ENCODE measurements at regions not wholly inside any gene's neighbourhood (a gene's known extent, or its start where the extent isn't known, plus 50 kb on each side); places are given as distances from the start of the nearest gene placed in this dataset.

DNA sequence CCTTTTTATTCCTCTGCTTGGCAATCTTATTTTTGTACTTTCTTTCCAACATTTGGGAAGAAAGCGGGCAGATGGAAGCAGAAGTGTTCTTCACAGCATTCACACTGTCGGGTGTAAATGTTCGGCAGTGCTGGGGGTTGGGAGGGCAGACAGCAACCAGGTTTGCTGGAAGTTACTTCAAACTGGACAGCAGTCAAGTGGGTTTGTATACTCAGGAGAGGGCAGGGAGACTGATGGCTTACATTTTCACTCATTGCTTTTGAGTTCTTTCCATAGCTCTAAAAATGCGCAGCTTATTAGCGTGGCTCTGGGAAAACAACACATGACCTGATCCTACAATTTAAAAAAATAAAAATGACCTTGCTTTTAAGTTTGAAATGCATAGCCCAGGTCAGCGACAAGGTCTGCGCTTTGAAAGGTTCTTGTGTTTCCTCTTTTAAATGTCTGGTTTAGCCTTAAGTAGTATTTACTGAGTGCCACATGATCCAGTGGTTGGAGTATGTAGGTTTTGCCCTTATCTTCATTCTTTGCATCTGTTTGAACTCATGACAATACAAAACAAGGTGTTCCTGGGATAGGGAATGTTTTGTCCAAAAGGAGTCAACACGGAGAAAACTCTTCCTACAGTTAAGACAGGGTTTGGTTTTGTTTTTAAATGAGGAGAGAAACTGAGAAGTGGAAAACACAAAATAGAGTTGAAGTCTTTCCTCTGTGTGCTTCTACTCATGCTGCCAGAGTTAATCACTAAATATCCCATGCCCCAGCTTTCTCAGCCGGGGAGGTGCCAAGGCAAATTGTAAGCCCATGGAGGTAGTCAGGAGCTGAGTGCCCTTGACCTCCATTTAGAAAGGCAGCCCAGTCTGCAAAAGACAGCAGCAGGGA lies 132.7 kb upstream of the DMRT1 start:
- TF ChIP-seq FOXA1 (IDR thresholded peaks at IDR 0.05) (no peak), ZNF384 (IDR thresholded peaks at IDR 0.05) (no peak), SUZ12 (IDR thresholded peaks at IDR 0.05) (no peak), SP1 (IDR thresholded peaks at IDR 0.05) (no peak), FOXM1 (IDR thresholded peaks at IDR 0.05; ENCODE audit: borderline replicate concordance) (no peak), L3MBTL2 (conservative IDR thresholded peaks at IDR 0.05) (no peak), ELF4 (IDR thresholded peaks at IDR 0.05) (no peak), CTBP1 (IDR thresholded peaks at IDR 0.05; ENCODE audit: borderline replicate concordance) (no peak), BHLHE40 (IDR thresholded peaks at IDR 0.05; ENCODE audit: borderline replicate concordance) (no peak)
- TF ChIP-seq, protein P1, sequence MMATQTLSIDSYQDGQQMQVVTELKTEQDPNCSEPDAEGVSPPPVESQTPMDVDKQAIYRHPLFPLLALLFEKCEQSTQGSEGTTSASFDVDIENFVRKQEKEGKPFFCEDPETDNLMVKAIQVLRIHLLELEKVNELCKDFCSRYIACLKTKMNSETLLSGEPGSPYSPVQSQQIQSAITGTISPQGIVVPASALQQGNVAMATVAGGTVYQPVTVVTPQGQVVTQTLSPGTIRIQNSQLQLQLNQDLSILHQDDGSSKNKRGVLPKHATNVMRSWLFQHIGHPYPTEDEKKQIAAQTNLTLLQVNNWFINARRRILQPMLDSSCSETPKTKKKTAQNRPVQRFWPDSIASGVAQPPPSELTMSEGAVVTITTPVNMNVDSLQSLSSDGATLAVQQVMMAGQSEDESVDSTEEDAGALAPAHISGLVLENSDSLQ (IDR thresholded peaks at IDR 0.05), result no peak
- DNase-seq (ENCODE audit: extremely low spot score), result no peak
- ChIA-PET POLR2A (no interaction called here), CTCF (no interaction called here)

GRCh38 chr9:710951-711745 lies 130.3 kb upstream of the DMRT1 start:
- CTCF ChIA-PET, result no interaction called here
- no peak for TF ChIP-seq TARDBP (IDR thresholded peaks at IDR 0.05)
- no peak for TF ChIP-seq CTBP1 (IDR thresholded peaks at IDR 0.05; ENCODE audit: borderline replicate concordance)
- TF ChIP-seq ARNT (IDR thresholded peaks at IDR 0.05), result no peak
- POLR2A ChIA-PET, result no interaction called here

GRCh38 chr9:711761-712553 lies 129.5 kb upstream of the DMRT1 start:
- TF ChIP-seq FOXM1 (IDR thresholded peaks at IDR 0.05; ENCODE audit: borderline replicate concordance) (no peak), FOXA1 (IDR thresholded peaks at IDR 0.05) (no peak), FOXK2 (IDR thresholded peaks at IDR 0.05) (no peak), SP1 (IDR thresholded peaks at IDR 0.05) (no peak)
- CTCF ChIA-PET, result no interaction called here
- DNase-seq (ENCODE audit: extremely low spot score), result no peak
- POLR2A ChIA-PET, result no interaction called here

More at GRCh38 chr9:710951-711745, 130.3 kb upstream of the DMRT1 start:
- DNase-seq (ENCODE audit: extremely low spot score), result no peak

- TF ChIP-seq HDGF (IDR thresholded peaks at IDR 0.05; ENCODE audit: borderline replicate concordance) (no peak), FOXK2 (IDR thresholded peaks at IDR 0.05) (no peak), SP1 (IDR thresholded peaks at IDR 0.05) (no peak), SUZ12 (IDR thresholded peaks at IDR 0.05) (no peak), TARDBP (IDR thresholded peaks at IDR 0.05) (no peak), NFRKB (IDR thresholded peaks at IDR 0.05) (no peak), LEF1 (IDR thresholded peaks at IDR 0.05; ENCODE audit: borderline replicate concordance) (no peak), FOXM1 (IDR thresholded peaks at IDR 0.05; ENCODE audit: borderline replicate concordance) (no peak), ZNF384 (IDR thresholded peaks at IDR 0.05) (no peak), L3MBTL2 (conservative IDR thresholded peaks at IDR 0.05) (no peak), CTBP1 (IDR thresholded peaks at IDR 0.05; ENCODE audit: borderline replicate concordance) (no peak), ARNT (IDR thresholded peaks at IDR 0.05) (no peak), FOXA1 (IDR thresholded peaks at IDR 0.05) (no peak)
- DNase-seq (ENCODE audit: extremely low spot score), result no peak
- ChIA-PET CTCF (no interaction called here), POLR2A (no interaction called here)
Observed at GRCh38 chr9:712643-713042, 128.9 kb upstream of the DMRT1 start.

- no peak for DNase-seq (ENCODE audit: extremely low spot score)
- TF ChIP-seq FOXK2 (IDR thresholded peaks at IDR 0.05), result no peak
- no peak for TF ChIP-seq SP1 (IDR thresholded peaks at IDR 0.05)
- TF ChIP-seq L3MBTL2 (conservative IDR thresholded peaks at IDR 0.05), result no peak
- CTCF ChIA-PET, result no interaction called here
- POLR2A ChIA-PET, result no interaction called here
Observed at GRCh38 chr9:713091-713490, 128.4 kb upstream of the DMRT1 start.

GRCh38 chr9:714675-715074 lies 126.8 kb upstream of the DMRT1 start:
- ChIA-PET POLR2A (no interaction called here), CTCF (interaction anchor here (1.1 kb wide), 1 partner anchor 21 kb away, joined by 3 read pairs; no protein-coding TSS in a partner anchor)
- no peak for TF ChIP-seq HDGF (IDR thresholded peaks at IDR 0.05; ENCODE audit: borderline replicate concordance)
- TF ChIP-seq SUZ12 (IDR thresholded peaks at IDR 0.05), result no peak
- no peak for TF ChIP-seq FOXK2 (IDR thresholded peaks at IDR 0.05)
- no peak for TF ChIP-seq L3MBTL2 (conservative IDR thresholded peaks at IDR 0.05)
- TF ChIP-seq FOXM1 (IDR thresholded peaks at IDR 0.05; ENCODE audit: borderline replicate concordance), result no peak
- no peak for TF ChIP-seq ARNT (IDR thresholded peaks at IDR 0.05)
- no peak for DNase-seq (ENCODE audit: extremely low spot score)

DNA sequence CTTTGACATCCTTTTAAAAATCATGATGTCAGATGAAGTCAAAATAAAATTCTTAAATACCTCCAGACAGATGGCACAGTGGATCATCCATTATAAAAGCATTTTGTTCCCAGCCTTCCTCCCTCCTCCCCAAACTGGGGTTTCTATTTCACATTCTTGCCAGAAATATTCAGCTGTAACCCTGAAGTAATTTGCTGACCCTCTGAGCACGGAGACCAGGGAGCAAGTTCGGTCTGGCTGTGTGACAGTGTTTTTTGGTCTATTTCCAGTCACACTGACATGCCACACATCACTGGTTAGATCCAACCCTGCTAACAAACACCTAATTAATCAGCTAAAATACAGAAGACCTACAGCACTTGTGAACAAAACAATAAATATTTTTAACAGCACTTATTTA lies 126.2 kb upstream of the DMRT1 start:
- no peak for DNase-seq (ENCODE audit: extremely low spot score)
- CTCF ChIA-PET, result no interaction called here

More for the DNA sequence above, 126.2 kb upstream of the DMRT1 start:
- TF ChIP-seq SUZ12 (IDR thresholded peaks at IDR 0.05), result no peak
- no peak for TF ChIP-seq FOXK2 (IDR thresholded peaks at IDR 0.05)
- TF ChIP-seq ARNT (IDR thresholded peaks at IDR 0.05), result no peak
- no peak for TF ChIP-seq SP1 (IDR thresholded peaks at IDR 0.05)
- no peak for TF ChIP-seq BHLHE40 (IDR thresholded peaks at IDR 0.05; ENCODE audit: borderline replicate concordance)
- TF ChIP-seq CTBP1 (IDR thresholded peaks at IDR 0.05; ENCODE audit: borderline replicate concordance), result no peak
- TF ChIP-seq TARDBP (IDR thresholded peaks at IDR 0.05), result no peak
- TF ChIP-seq L3MBTL2 (conservative IDR thresholded peaks at IDR 0.05), result no peak
- no peak for TF ChIP-seq FOXM1 (IDR thresholded peaks at IDR 0.05; ENCODE audit: borderline replicate concordance)
- TF ChIP-seq NFRKB (IDR thresholded peaks at IDR 0.05), result no peak
- TF ChIP-seq FOXA1 (IDR thresholded peaks at IDR 0.05), result no peak
- TF ChIP-seq, protein P1 (IDR thresholded peaks at IDR 0.05), result no peak
- TF ChIP-seq ELF4 (IDR thresholded peaks at IDR 0.05), result no peak
- TF ChIP-seq LEF1 (IDR thresholded peaks at IDR 0.05; ENCODE audit: borderline replicate concordance), result no peak
- no peak for TF ChIP-seq HDGF (IDR thresholded peaks at IDR 0.05; ENCODE audit: borderline replicate concordance)
- TF ChIP-seq ZNF384 (IDR thresholded peaks at IDR 0.05), result no peak
- POLR2A ChIA-PET, result no interaction called here

Measured in HEK293T (cell line).